ENCODE measurements at regions not wholly inside any gene's neighbourhood (a gene's known extent, or its start where the extent isn't known, plus 50 kb on each side); places are given as distances from the start of the nearest gene placed in this dataset.

DNA sequence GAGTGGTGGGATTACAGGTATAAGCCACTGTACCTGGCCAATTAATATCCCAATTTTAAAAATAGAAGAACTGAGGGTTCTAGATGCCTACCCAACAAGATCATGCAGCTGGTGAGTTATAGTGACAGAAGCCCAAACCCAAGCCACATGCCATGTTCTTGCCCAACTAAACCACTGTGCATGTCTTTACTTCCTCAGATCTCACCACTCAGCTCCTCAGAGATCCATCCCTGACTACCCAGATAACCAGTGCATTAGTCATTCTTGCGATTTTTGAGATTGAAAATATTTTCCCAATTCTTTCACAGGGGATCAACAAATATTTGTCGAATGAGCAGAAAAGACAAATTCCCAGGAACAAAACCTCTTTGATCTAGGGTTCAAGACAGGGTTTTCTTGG lies 303.1 kb downstream of the CBLN1 start:
- intact Hi-C loops (cut with DNase I) = no loop called here
- Histone ChIP-seq H3K27me3 (no peaks in the 10 kb centered on the region), H3K4me1 (no peaks in the 10 kb centered on the region), H3K9me3 (peaks cover 0 to 2% (median 0%) of the 10 kb centered on the region in 12 donors), H3K36me3 (no peaks in the 10 kb centered on the region), H3K27ac (no peak overlapping the region), H3K4me3 (no peak overlapping the region)
- TF ChIP-seq POLR2A (IDR thresholded peaks at IDR 0.05) (no peak), CTCF (IDR thresholded peaks at IDR 0.05) (no peak)
- DNase-seq (no peak), ATAC-seq (no peak)
- WGBS, 4 donors = 90 to 95% (median 93%) methylated on average over 2 of the region's 2 CpGs

- intact Hi-C loops (cut with DNase I) = no loop called here
- TF ChIP-seq CTCF (IDR thresholded peaks at IDR 0.05) (no peak), POLR2A (IDR thresholded peaks at IDR 0.05) (no peak)
- Histone ChIP-seq H3K9me3 (peaks cover 0 to 2% (median 0%) of the 10 kb centered on the region in 12 donors), H3K4me1 (no peaks in the 10 kb centered on the region), H3K4me3 (no peak overlapping the region), H3K27me3 (no peaks in the 10 kb centered on the region), H3K36me3 (no peaks in the 10 kb centered on the region), H3K27ac (no peak overlapping the region)
- no peak for ATAC-seq
- DNase-seq = no peak
- WGBS, 4 donors = 88 to 92% (median 91%) methylated on average over 4 of the region's 4 CpGs
Observed at GRCh38 chr16:48972236-48972635, 309.4 kb downstream of the CBLN1 start.

GRCh38 chr16:48971571-48972077 lies 310.0 kb downstream of the CBLN1 start:
- no peaks in the 10 kb centered on the region for H3K27me3 ChIP-seq
- DNase-seq = no peak
- 77 to 85% (median 83%) methylated on average over 4 of the region's 4 CpGs for WGBS, 4 donors
- no peak for ATAC-seq
- H3K36me3 ChIP-seq = no peaks in the 10 kb centered on the region
- intact Hi-C loops (cut with DNase I) = no loop called here
- no peaks in the 10 kb centered on the region for H3K9me3 ChIP-seq
- H3K4me1 ChIP-seq = no peaks in the 10 kb centered on the region
- H3K4me3 ChIP-seq = no peak overlapping the region
- TF ChIP-seq POLR2A (IDR thresholded peaks at IDR 0.05) = no peak
- TF ChIP-seq CTCF (IDR thresholded peaks at IDR 0.05) = no peak
- no peak overlapping the region for H3K27ac ChIP-seq

DNA sequence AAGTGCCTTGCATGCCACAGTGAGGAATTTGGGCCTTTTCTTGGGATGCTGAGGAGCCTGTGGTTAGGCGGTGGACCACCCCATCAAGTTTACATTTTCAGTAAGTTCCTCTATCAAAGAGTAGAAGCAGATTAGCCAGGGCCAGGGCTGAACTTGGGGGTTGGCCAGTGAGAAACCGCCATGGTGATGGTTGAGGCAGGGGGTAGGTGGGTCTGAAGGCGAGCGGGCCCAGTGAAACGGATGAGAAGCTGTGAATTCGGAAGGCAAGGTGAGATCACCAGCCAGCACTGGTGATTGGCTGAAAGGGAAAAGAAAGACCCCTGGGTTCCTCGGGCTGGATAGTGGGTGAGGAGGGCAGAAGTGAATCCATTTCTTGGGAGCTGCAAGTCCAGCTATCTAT lies 311.4 kb downstream of the CBLN1 start:
- no peaks in the 10 kb centered on the region for H3K27me3 ChIP-seq
- no peaks in the 10 kb centered on the region for H3K4me1 ChIP-seq
- TF ChIP-seq POLR2A (IDR thresholded peaks at IDR 0.05) (no peak), CTCF (IDR thresholded peaks at IDR 0.05) (no peak)
- no peak overlapping the region for H3K4me3 ChIP-seq
- intact Hi-C loops (cut with DNase I) = no loop called here
- WGBS, 4 donors = 85 to 89% (median 87%) methylated on average over 7 of the region's 7 CpGs
- no peak overlapping the region for H3K27ac ChIP-seq
- H3K9me3 ChIP-seq = no peaks in the 10 kb centered on the region
- DNase-seq (no peak), ATAC-seq (no peak)
- no peaks in the 10 kb centered on the region for H3K36me3 ChIP-seq
